NOMO-1 (cell line): ENCODE measurements at regions not wholly inside any gene's neighbourhood (a gene's known extent, or its start where the extent isn't known, plus 50 kb on each side); places are given as distances from the start of the nearest gene placed in this dataset.

Experiments used
- DNase-seq, 2 experiments: peaks; one replicate each; lab custom pipeline; 2025; ENCODE audit not compliant: unreplicated experiment in 2 of 2; lab: John Stamatoyannopoulos, UW

GRCh38 chr6:105991561-105992314 is 94.4 kb upstream of the PRDM1 start:
- peak in 1 of 2 experiments; percentile 28 for DNase-seq

DNA sequence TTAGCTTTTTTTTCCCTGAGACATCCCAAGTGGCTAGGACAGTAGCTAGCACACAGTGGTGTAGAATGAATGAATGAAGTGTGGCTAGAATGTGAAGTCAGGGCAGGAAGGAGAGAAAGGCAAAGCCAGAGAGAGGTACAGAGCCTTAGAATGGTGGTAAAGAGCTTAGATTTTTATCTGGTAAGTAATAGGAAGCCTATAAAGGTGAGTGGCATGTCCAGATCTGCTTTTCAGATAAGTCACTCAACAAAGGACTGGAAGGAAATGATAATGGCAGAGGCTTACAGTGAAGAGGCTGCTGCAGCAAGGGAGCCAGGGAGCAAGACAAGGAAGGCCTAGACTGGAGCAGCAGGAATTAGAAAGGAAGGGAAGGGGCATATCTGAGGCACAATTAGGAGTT is 96.0 kb upstream of the PRDM1 start:
- no peak for DNase-seq

DNA sequence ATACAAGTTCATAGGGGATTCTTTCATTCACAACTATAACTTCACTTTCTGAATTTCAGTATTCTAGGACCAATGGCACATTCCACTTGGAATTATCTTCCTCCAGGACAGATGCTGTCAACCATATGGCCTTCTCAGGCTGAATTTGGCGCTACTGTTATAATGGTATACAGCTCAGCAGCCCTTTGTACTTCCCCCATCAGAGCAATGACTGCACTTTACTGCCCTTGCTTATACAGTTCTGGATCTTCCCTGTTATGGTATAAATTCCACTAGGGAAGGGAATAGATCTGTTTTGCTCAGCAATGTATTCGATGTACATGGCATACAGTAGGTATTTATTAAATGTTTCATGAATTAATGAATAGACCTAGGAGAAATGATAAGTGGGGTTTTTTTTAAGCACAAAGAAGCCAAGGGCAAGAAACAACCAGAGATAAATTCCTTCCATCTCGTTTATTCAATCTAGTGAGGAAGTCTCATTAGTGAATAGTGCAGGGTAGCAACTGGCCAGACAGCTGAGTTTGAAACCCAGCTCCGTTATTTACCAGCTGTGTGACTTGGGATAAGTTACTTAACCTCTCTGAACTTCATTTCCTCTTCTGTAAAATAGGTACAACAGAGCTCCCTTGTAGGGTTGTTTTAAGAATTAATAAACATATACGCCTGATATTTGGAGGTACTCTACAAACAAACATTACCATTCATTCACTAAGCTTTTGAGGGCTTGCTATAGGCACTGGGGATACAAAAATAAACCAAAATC is 97.1 kb upstream of the PRDM1 start:
- no peak for DNase-seq

- no peak for DNase-seq
These were observed 97.8 kb upstream of the PRDM1 start for GRCh38 chr6:105988321-105988720.

- DNase-seq: no peak
These were observed 98.6 kb upstream of the PRDM1 start for GRCh38 chr6:105987516-105987915.

GRCh38 chr6:105986998-105987397 is 99.1 kb upstream of the PRDM1 start:
- no peak for DNase-seq

DNA sequence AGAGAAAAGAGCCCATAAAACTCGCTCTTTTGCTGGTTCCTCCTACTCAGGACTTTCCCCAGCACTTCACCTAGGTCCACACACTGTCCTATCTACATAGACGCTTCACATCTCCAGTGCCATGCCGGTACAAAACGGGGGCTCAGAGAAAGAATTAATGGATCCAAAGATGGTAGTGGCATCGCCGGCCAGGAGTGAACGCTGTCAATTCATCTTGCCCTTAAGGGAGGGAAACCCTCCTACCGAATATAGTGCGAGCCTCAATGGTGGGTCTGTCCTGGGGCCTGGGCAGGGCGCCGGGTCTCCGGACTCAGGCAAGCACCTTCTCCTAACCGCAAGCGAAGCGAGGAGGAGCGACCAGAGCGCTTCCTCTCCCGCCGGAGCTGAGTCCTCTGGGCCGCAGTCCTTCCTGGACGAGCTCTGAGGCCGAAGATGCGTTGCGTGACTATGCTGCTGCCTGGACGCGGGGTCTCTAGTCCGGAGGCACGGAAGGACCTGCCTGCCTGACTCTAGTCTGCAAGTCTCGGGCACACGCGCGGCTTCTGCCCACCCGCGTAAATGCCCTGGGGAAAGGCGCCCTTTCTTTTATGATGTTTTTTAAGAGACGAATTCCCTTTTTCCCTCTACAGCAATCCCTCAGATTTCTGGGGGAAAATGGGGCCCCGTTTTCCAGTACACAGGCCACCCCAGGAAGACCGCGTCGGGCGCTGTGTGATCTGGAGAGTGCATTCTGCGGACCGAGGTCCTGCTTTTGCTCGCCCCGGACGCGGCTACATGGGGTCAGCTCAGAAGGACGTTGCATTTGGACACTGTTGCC is 100.1 kb upstream of the PRDM1 start:
- DNase-seq: no peak

- no peak for DNase-seq
These were observed 100.9 kb upstream of the PRDM1 start for GRCh38 chr6:105985098-105985815.

DNA sequence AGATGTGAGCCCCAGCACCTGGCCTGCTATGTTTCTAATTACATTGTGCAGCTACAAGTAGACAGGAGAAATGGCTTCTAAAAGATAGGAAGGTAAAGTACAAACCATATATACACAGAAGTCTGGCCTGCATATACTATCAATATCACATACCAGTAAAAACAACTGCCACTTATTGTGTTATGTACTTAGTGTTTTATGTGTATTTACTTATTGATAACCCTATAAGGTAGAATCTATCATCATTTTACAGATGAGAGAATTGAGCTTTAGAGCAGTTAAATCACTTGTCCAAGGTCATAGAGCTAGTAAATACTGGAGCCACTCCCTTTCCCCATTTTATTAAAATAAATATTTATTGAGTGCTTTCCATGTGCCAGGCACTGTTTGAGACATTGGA is 102.4 kb upstream of the PRDM1 start:
- no peak for DNase-seq

DNA sequence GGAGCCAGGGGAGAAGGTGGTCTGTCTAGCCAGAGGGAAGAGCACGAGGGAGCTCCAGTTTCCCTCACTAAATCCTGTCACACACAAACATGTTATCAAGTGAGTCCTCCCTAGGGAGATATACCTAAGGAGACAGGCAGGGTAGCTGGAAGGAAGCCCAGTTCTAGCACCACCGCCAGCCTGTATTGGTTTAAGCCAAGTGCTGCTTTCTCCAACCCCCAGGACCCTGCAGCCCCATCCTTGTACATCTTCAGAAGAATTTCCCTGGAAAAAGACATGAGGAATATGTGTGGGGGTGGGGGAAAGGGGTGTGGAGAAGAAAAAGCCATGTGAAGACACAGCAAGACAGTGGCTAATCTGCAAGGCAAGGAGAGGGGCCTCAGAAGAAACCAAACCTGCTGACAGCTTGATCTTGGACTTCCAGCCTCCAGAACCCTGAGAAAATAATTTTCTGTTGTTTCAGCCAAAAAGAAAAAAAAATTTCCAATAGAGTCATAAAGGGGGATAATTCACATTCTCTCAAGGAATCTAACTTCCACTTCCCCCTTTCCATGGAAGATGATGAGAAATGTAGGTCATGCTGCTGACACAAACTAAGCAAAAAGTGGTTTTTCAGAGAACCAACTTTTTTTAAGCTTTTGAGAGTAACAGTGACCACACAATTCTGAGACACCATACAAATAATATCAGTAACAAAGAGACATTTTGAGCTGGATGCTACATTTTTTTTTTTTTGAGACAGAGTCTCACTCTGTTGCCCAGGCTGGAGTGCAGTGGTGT is 103.2 kb upstream of the PRDM1 start:
- DNase-seq: no peak

- DNase-seq: no peak
These were observed 104.2 kb upstream of the PRDM1 start for GRCh38 chr6:105981888-105982358.

DNA sequence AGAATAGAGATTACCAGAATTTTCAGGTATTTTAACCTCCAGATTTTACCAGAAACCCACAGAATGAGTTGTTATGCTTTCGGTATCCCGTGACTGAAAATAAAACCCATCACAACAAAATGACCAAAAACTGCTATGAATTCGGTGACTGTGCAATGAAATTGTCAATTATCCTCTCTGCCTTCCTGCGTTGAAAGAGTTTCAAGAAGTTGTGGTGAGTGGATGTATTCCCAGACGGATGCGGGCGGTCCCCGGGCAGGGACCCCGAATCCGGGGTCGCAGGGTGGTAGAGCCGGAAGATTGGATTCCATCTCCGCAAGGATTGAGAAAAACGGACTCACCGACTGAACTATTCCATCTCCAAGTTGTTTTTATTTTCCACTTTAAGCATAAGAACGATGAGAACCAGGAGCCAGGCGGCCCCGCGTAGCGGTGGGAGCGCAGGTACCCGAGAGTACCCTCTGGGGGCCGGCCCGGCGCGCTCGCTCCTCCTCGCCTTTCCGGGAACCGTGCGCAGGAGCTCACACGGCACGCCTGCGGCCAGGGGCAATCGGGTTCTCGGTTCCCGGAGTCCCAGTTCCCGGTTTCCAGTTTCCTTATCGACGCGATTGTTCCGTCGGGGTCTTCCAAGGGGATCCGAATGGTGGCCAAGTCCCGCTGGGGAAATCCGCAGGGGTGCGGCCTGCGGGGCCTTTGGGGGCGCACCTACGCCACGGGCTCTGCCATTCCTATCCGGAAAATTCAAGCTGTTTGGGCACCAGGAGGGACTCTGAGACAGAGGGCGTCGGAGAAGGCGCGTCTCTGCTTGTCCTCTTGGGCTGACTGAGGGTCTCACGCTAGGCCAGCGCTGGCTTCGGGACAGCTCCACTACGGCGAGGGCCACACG is 104.9 kb upstream of the PRDM1 start:
- DNase-seq: no peak

DNA sequence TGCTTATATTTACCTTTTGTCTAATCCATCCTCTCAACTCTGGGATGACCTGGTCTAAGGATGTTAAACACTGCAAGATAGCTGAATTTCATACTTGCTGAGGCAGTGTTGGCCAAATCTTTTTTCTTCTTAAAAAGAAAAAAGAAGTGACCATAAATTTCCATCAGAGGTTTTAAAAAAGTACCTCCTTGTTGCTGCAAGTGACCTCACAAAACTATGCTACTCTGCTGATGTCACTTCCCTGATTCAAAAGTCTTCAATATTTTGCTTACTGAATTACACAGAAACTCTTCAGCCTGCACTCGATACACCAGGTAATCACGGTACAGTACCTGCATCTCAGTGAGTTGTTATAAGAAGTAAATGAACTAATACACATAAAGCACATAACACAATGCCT is 107.2 kb upstream of the PRDM1 start:
- DNase-seq: no peak

DNA sequence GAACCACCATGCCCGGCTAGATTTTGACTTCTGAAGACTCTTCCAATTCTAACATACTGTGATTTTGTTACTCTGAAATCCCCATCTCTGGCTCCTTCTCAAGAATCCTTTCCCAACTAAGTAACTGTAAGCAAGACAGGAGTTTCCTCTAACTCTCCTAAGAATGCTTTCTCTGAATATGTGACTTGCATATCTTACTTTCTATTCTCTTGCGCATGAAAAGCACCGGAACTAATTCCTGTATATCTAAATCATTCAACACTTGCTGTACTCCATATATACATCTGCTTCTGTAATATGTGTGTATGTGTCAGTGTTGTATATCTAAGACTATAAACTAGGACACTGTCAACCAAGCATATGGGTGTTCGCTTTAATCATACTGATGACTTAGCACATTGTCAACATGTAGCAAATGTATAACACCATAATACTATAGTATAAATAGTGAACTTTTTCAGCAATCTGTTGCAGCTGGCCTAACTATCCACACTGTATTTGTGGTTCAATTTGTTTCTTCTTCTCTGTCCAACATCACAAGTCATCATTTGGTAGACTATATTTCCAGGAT is 108.1 kb upstream of the PRDM1 start:
- no peak for DNase-seq

- no peak for DNase-seq
These were observed 111.2 kb upstream of the PRDM1 start for GRCh38 chr6:105974986-105975385.

- no peak for DNase-seq
These were observed 113.7 kb upstream of the PRDM1 start for GRCh38 chr6:105972440-105972839.

DNA sequence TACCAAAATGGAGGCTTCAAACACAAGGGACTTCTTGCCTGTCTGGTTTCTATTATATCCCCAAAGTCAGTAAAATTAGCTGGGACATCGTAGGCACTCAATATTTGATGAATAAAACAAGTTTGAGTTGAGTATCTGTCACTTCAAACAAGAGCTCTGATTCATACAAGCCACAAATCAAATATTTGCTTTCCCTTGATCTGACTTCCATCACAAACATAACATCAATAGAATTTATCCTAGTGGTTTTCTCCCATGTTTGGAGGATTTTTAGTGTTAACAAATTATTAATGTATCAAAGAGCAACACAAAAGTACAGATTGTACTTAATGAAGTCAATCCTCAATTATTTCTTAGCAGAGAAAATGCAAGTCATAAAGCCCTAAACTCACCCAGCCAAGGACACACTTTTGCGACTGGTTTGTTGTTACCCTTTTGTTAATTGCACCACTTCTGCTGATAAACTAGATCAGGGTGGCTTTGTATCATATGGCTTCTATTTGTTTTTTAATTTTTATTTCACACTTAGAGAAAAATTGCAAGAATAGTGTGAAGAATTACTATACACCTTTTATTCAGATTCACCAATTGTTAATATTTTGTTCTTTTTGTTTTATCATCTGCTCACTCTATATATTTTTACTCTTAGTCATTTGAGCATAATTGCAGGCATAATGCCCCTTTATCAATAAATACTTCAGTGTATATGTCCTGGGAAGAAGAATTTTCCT is 117.4 kb upstream of the PRDM1 start:
- DNase-seq: no peak
